NCI-H1436 (cell line): ENCODE measurements at regions not wholly inside any gene's neighbourhood (a gene's known extent, or its start where the extent isn't known, plus 50 kb on each side); places are given as distances from the start of the nearest gene placed in this dataset.
"Not testable (repeated sequence)": the region's sequence is repeated elsewhere in the genome, so short reads cannot be mapped to it uniquely, and the experiment has no call there.

Experiments used
- DNase-seq: peaks from one replicate; lab custom pipeline; 2025; lab: John Stamatoyannopoulos, UW

GRCh38 chr15:26026671-26027070 is 163.5 kb upstream of the ATP10A start:
- DNase-seq, result not testable (repeated sequence)

GRCh38 chr15:26024241-26024640 is 161.1 kb upstream of the ATP10A start:
- no peak for DNase-seq

- DNase-seq, result no peak
Observed at GRCh38 chr15:26023691-26024090, 160.6 kb upstream of the ATP10A start.

GRCh38 chr15:26023231-26023630 is 160.1 kb upstream of the ATP10A start:
- DNase-seq, result no peak

GRCh38 chr15:26020871-26021270 is 157.7 kb upstream of the ATP10A start:
- DNase-seq, result no peak

- no peak for DNase-seq
Observed at GRCh38 chr15:26017665-26018064, 154.5 kb upstream of the ATP10A start.

GRCh38 chr15:26015516-26016075 is 152.5 kb upstream of the ATP10A start:
- DNase-seq, result no peak

GRCh38 chr15:26013981-26014380 is 150.9 kb upstream of the ATP10A start:
- no peak for DNase-seq

- DNase-seq, result no peak
Observed at GRCh38 chr15:26011916-26012315, 148.8 kb upstream of the ATP10A start.

GRCh38 chr15:26007151-26007550 is 144.0 kb upstream of the ATP10A start:
- no peak for DNase-seq

GRCh38 chr15:26001201-26001600 is 138.1 kb upstream of the ATP10A start:
- DNase-seq, result no peak

GRCh38 chr15:25993506-25993905 is 130.4 kb upstream of the ATP10A start:
- DNase-seq, result no peak

GRCh38 chr15:25990220-25990619 is 127.1 kb upstream of the ATP10A start:
- no peak for DNase-seq

GRCh38 chr15:25989327-25989726 is 126.2 kb upstream of the ATP10A start:
- DNase-seq, result no peak

- DNase-seq, result not testable (repeated sequence)
Observed at GRCh38 chr15:25988716-25989115, 125.6 kb upstream of the ATP10A start.

GRCh38 chr15:25987638-25988037 is 124.5 kb upstream of the ATP10A start:
- DNase-seq, result no peak

GRCh38 chr15:25985165-25985564 is 122.0 kb upstream of the ATP10A start:
- DNase-seq, result no peak

- DNase-seq, result no peak
Observed at GRCh38 chr15:25982736-25983135, 119.6 kb upstream of the ATP10A start.

- no peak for DNase-seq
Observed at GRCh38 chr15:25981114-25981513, 118.0 kb upstream of the ATP10A start.

- DNase-seq, result no peak
Observed at GRCh38 chr15:25972141-25972675, 109.1 kb upstream of the ATP10A start.

- no peak for DNase-seq
Observed at GRCh38 chr15:25971053-25971452, 107.9 kb upstream of the ATP10A start.

- no peak for DNase-seq
Observed at GRCh38 chr15:25969886-25970285, 106.8 kb upstream of the ATP10A start.

- DNase-seq, result no peak
Observed at GRCh38 chr15:25967116-25967515, 104.0 kb upstream of the ATP10A start.

GRCh38 chr15:25965326-25965725 is 102.2 kb upstream of the ATP10A start:
- DNase-seq, result no peak
